Liver (tissue), 8 donors: ENCODE measurements at regions not wholly inside any gene's neighbourhood (a gene's known extent, or its start where the extent isn't known, plus 50 kb on each side); places are given as distances from the start of the nearest gene placed in this dataset.

Experiments
- DNase-seq: peaks from one replicate; pipeline ENCODE4 v3.0.0-alpha.2; 2017; ENCODE audit warnings: low spot score
- H3K27ac ChIP-seq, 2 donors: one replicate each; pipeline ENCODE4 v1.7.0; 2013; ENCODE audit warnings: inconsistent platforms in 2 of 2, low read length in 2 of 2, control low read depth in 1 of 2, low read depth in 1 of 2, mild to moderate bottlenecking in 1 of 2
- H3K27me3 ChIP-seq, 4 donors: one replicate each; pipeline versions ENCODE4 v1.6.1 to v1.7.0; 2013; ENCODE audit warnings: low read length in 3 of 4, inconsistent platforms in 1 of 4, mild to moderate bottlenecking in 1 of 4, moderate library complexity in 1 of 4; ENCODE audit not compliant: control insufficient read depth in 4 of 4, insufficient read depth in 4 of 4
- H3K36me3 ChIP-seq, 4 donors: one replicate each; pipeline versions ENCODE4 v1.6.1 to v1.7.0; 2013; ENCODE audit warnings: low read length in 3 of 4, mild to moderate bottlenecking in 3 of 4, low read depth in 1 of 4, moderate library complexity in 1 of 4; ENCODE audit not compliant: control insufficient read depth in 4 of 4, insufficient read depth in 3 of 4
- H3K4me1 ChIP-seq, 4 donors: one replicate each; pipeline versions ENCODE4 v1.6.1 to v1.7.0; 2013; ENCODE audit warnings: low read length in 3 of 4, mild to moderate bottlenecking in 3 of 4, moderate library complexity in 1 of 4; ENCODE audit not compliant: control insufficient read depth in 4 of 4, insufficient read depth in 4 of 4
- H3K4me3 ChIP-seq, 3 donors: one replicate each; pipeline versions ENCODE4 v1.6.1 to v1.7.0; 2013; ENCODE audit warnings: low read length in 3 of 3, control low read depth in 1 of 3, low read depth in 1 of 3, mild to moderate bottlenecking in 1 of 3
- H3K9ac ChIP-seq, 2 donors: one replicate each; pipeline ENCODE4 v1.7.0; 2013; ENCODE audit warnings: low read length in 2 of 2, mild to moderate bottlenecking in 2 of 2, moderate library complexity in 2 of 2, control low read depth in 1 of 2, low read depth in 1 of 2
- H3K9me3 ChIP-seq, 4 donors: one replicate each; pipeline versions ENCODE4 v1.6.1 to v1.7.0; 2013; ENCODE audit warnings: low read length in 3 of 4; ENCODE audit not compliant: control insufficient read depth in 4 of 4
- ATF3 ChIP-seq: IDR thresholded peaks from 2 replicates; pipeline ENCODE4 v1.6.1; 2016; ENCODE audit warnings: antibody characterized with exemption
- CTCF ChIP-seq: fragments of 150-350 bp; IDR thresholded peaks from 2 replicates; pipeline ENCODE4 v1.5.1; 2017; ENCODE audit warnings: improper control_type of control experiment, low read depth, low read length; ENCODE audit not compliant: missing input control
- EGR1 ChIP-seq, 2 donors: IDR thresholded peaks; 2 replicates each; pipeline ENCODE4 v1.6.1; 2016 to 2018; ENCODE audit warnings: antibody characterized with exemption in 2 of 2, low read depth in 2 of 2
- FOXA1 ChIP-seq: IDR thresholded peaks from 2 replicates; pipeline ENCODE4 v1.6.1; 2016; ENCODE audit warnings: antibody characterized with exemption
- FOXA2 ChIP-seq: IDR thresholded peaks from 2 replicates; pipeline ENCODE4 v1.6.1; 2016; ENCODE audit warnings: antibody characterized with exemption
- GABPA ChIP-seq, 2 donors: IDR thresholded peaks in 1 of 2; conservative IDR thresholded peaks in 1 of 2; 2 replicates each; pipeline ENCODE4 v1.6.1; 2016; ENCODE audit warnings: antibody characterized with exemption in 2 of 2, mild to moderate bottlenecking in 1 of 2, moderate library complexity in 1 of 2
- HNF4A ChIP-seq, 2 donors: conservative IDR thresholded peaks; 2 replicates each; pipeline ENCODE4 v1.6.1; 2016; ENCODE audit warnings: antibody characterized with exemption in 2 of 2, mild to moderate bottlenecking in 2 of 2
- HNF4G ChIP-seq: IDR thresholded peaks from 2 replicates; pipeline ENCODE4 v1.6.1; 2016; ENCODE audit warnings: antibody characterized with exemption
- JUND ChIP-seq, 2 donors: IDR thresholded peaks; 2 replicates each; pipeline ENCODE4 v1.6.1; 2016; ENCODE audit warnings: antibody characterized with exemption in 2 of 2
- NR2F2 ChIP-seq: IDR thresholded peaks from 2 replicates; pipeline ENCODE4 v1.6.1; 2016; ENCODE audit warnings: antibody characterized with exemption
- RAD21 ChIP-seq, 2 donors: IDR thresholded peaks; 2 replicates each; pipeline ENCODE4 v1.6.1; 2016; ENCODE audit warnings: antibody characterized with exemption in 2 of 2, mild to moderate bottlenecking in 2 of 2
- RXRA ChIP-seq, 2 donors: IDR thresholded peaks; 2 replicates each; pipeline ENCODE4 v1.6.1; 2017 to 2018; ENCODE audit warnings: antibody characterized with exemption in 2 of 2, mild to moderate bottlenecking in 1 of 2
- SP1 ChIP-seq: IDR thresholded peaks from 2 replicates; pipeline ENCODE4 v1.6.1; 2018; ENCODE audit warnings: antibody characterized with exemption, mild to moderate bottlenecking
- TAF1 ChIP-seq: conservative IDR thresholded peaks from 2 replicates; pipeline ENCODE4 v1.6.1; 2016; ENCODE audit warnings: antibody characterized with exemption, mild to moderate bottlenecking
- YY1 ChIP-seq: IDR thresholded peaks from 2 replicates; pipeline ENCODE4 v1.6.1; 2016; ENCODE audit warnings: antibody characterized with exemption, mild to moderate bottlenecking
- ZBTB33 ChIP-seq: IDR thresholded peaks from 2 replicates; pipeline ENCODE4 v1.6.1; 2016; ENCODE audit warnings: antibody characterized with exemption
- WGBS: extraction: QIAGEN DNeasy Blood & Tissue Kit; methylation state at CpG from one replicate; pipeline ENCODE4 v1.1.7; 2013; 5-methylcytosine and 5-hydroxymethylcytosine counted together
- TF ChIP-seq, protein P1 (sequence below): IDR thresholded peaks from 2 replicates; pipeline ENCODE4 v1.6.1; 2016; ENCODE audit warnings: antibody characterized with exemption, mild to moderate bottlenecking
- TF ChIP-seq, protein P2 (sequence below): IDR thresholded peaks from 2 replicates; pipeline ENCODE4 v1.6.1; 2016; ENCODE audit warnings: antibody characterized with exemption
- donor health status: healthy.
- donor health status: healthy.
- donor health status: healthy.
- donor health status: healthy.
- donor health status: healthy.

DNA sequence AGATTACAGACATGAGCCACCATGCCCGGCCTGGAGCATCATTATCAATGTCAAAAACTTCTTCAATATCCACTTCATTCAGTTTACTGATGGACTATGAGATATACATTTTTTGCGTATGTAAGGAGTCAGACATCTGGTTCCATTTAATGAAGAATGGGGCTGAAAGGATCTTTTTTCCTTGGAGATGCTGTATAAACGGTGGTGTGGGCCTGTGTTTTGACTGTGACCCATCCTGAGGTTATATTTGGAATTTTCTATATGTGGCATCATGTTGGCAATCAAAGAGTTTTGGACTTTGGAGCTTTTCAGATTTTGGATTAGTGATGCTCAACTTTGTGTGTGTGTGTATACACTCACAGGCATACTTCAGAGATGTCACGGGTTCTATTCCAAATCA lies 85.7 kb upstream of the FBXL17 start:
- TF ChIP-seq JUND (IDR thresholded peaks at IDR 0.05) (no peak), ZBTB33 (no peak), FOXA1 (no peak), HNF4G (no peak), SP1 (no peak), EGR1 (IDR thresholded peaks at IDR 0.05; ENCODE audit: low read depth in 2 of 2) (no peak), RXRA (IDR thresholded peaks at IDR 0.05) (no peak), CTCF (no peak), NR2F2 (no peak), GABPA (IDR thresholded peaks at IDR 0.05 in 1 of 2, conservative IDR thresholded peaks at IDR 0.05 in 1 of 2) (no peak), YY1 (no peak), HNF4A (conservative IDR thresholded peaks at IDR 0.05) (no peak), FOXA2 (no peak), TAF1 (no peak), ATF3 (no peak), RAD21 (IDR thresholded peaks at IDR 0.05) (no peak)
- TF ChIP-seq, protein P1, sequence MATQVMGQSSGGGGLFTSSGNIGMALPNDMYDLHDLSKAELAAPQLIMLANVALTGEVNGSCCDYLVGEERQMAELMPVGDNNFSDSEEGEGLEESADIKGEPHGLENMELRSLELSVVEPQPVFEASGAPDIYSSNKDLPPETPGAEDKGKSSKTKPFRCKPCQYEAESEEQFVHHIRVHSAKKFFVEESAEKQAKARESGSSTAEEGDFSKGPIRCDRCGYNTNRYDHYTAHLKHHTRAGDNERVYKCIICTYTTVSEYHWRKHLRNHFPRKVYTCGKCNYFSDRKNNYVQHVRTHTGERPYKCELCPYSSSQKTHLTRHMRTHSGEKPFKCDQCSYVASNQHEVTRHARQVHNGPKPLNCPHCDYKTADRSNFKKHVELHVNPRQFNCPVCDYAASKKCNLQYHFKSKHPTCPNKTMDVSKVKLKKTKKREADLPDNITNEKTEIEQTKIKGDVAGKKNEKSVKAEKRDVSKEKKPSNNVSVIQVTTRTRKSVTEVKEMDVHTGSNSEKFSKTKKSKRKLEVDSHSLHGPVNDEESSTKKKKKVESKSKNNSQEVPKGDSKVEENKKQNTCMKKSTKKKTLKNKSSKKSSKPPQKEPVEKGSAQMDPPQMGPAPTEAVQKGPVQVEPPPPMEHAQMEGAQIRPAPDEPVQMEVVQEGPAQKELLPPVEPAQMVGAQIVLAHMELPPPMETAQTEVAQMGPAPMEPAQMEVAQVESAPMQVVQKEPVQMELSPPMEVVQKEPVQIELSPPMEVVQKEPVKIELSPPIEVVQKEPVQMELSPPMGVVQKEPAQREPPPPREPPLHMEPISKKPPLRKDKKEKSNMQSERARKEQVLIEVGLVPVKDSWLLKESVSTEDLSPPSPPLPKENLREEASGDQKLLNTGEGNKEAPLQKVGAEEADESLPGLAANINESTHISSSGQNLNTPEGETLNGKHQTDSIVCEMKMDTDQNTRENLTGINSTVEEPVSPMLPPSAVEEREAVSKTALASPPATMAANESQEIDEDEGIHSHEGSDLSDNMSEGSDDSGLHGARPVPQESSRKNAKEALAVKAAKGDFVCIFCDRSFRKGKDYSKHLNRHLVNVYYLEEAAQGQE: no peak
- TF ChIP-seq, protein P2, sequence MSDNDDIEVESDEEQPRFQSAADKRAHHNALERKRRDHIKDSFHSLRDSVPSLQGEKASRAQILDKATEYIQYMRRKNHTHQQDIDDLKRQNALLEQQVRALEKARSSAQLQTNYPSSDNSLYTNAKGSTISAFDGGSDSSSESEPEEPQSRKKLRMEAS: no peak
- 79% methylated on average over 4 of the region's 4 CpGs for WGBS
- peaks cover 0 to 3% (median 0%) of the 10 kb centered on the region in 4 donors for H3K27me3 ChIP-seq
- no peak overlapping the region for H3K27ac ChIP-seq
- no peak overlapping the region for H3K4me3 ChIP-seq
- H3K36me3 ChIP-seq: no peaks in the 10 kb centered on the region
- DNase-seq: no peak
- H3K9ac ChIP-seq: no peak overlapping the region
- no peaks in the 10 kb centered on the region for H3K9me3 ChIP-seq
- H3K4me1 ChIP-seq: no peaks in the 10 kb centered on the region
